ENCODE measurements at regions not wholly inside any gene's neighbourhood (a gene's known extent, or its start where the extent isn't known, plus 50 kb on each side); places are given as distances from the start of the nearest gene placed in this dataset.
"Not testable (repeated sequence)": the region's sequence is repeated elsewhere in the genome, so short reads cannot be mapped to it uniquely, and the experiment has no call there.

- no peak for FAIRE-seq
Observed at GRCh38 chr2:220575963-220576362, 948.5 kb downstream of the SLC4A3 start.

DNA sequence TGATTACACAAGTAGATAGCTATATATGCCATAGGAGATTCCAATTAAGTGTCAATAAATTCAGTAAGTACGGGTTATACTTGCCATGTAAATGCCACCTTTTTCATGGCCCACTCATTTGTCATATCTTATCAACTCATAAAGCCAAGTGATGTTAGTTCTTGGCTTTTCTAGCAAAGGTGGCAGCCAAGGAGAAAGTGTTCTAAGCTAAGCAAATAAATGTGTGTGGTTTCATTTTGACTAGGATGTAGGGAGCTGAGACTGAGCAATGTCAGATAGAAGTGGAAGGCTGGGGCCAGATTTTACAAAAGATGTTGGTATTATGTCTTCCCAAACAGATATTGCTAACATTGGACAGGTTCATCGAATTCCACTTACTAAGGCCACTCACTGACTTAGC, 952.0 kb downstream of the SLC4A3 start:
- no peak for FAIRE-seq

DNA sequence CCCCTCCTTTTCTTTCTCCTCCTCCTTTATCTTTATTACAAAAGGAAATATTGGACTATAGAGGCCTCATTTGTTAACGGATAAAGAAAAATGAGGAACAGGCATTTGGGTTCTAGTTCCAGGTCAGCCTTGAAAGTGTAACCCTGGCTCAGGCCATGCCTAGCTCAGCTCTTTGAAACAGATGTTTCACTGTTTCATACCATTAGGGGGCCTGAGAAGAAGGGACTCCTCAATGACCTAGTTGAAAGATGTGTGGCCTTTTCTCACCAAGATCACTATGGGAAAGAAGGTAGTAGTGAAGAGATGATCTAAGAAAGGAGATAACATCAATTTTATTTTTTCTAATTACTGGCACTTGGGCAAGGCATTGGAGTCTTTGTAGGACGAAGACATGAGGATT, 952.7 kb downstream of the SLC4A3 start:
- no peak for FAIRE-seq

GRCh38 chr2:220583725-220584124, 956.3 kb downstream of the SLC4A3 start:
- FAIRE-seq, result no peak

DNA sequence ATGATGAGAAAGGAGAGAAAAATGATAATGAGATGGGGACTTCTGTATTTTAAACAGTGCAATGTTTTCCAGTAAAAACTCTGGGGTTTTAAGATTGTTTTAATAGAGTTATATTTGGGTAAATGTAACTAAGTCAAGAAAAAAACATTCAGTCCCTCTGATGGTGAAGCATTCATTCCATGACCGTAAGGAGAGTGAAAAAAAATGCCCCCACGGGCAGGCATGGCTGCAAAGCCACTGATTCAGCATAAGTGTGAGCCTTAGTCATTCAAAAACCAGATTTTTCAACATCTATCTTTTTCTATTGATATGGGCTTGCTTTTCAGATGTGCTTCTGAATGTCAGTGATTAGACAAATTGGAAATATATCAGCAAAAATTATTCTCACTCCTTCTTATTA, 957.8 kb downstream of the SLC4A3 start:
- no peak for FAIRE-seq

GRCh38 chr2:220586980-220587530, 959.6 kb downstream of the SLC4A3 start:
- no peak for FAIRE-seq

GRCh38 chr2:220588148-220588547, 960.7 kb downstream of the SLC4A3 start:
- no peak for FAIRE-seq

- no peak for FAIRE-seq
Observed at GRCh38 chr2:220590476-220590875, 963.0 kb downstream of the SLC4A3 start.

DNA sequence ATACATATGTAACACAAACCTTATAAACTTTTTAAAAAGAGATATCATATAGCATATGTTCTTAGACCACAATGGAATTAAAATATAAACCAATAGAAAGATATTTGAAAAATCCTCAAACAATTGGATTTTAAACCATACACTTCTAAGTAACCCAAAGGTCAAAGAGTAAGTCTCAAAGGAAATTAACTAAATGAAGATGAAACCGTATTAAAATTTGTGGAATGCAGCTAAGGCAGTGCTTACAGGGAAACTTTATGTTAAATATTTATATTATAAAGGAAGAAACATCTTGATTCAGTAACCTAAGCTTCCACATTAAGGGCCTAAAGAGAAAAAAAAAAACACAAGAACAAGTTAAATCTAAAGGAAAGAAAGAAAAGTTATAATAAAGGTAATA, 966.1 kb downstream of the SLC4A3 start:
- FAIRE-seq, result no peak

- no peak for FAIRE-seq
Observed at GRCh38 chr2:220601674-220602073, 970.4 kb downstream of the EPHA4 start.

GRCh38 chr2:220613004-220613403, 959.1 kb downstream of the EPHA4 start:
- FAIRE-seq, result not testable (repeated sequence)

GRCh38 chr2:220614064-220614463, 958.0 kb downstream of the EPHA4 start:
- FAIRE-seq, result no peak

DNA sequence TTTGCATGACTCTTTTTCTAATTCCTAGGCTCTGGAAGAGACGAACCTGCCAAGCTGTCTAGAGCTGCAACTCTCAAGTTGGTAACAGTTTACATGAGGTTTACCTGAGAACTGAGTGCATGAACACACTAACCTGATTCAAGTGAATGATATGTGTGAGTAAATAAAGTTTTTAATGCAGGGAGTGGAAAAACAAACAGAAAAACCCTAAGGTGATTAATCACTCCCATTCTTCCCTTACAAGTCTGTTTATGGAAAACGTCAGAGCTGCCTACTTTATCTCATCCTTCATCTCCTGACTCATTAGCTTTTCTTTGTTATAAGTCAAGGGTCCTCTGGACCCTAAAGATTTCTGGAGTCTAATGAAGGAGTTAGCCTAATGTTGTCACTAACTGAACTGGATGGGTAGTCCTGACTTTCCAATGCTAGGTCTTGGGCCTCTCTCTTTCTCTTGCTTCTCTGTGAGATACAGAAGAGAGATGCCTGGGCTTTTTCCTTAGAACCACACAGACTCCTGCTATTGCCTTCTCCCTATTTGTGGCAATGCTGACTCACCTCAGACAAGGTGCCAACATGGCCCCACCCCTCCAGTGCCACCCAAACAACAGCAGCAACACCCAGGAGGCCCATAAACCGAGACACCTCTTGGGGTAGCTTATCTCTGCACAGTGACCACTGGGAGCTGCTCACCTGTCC, 952.4 kb downstream of the EPHA4 start:
- no peak for FAIRE-seq

GRCh38 chr2:220626603-220627002, 945.5 kb downstream of the EPHA4 start:
- FAIRE-seq, result no peak

DNA sequence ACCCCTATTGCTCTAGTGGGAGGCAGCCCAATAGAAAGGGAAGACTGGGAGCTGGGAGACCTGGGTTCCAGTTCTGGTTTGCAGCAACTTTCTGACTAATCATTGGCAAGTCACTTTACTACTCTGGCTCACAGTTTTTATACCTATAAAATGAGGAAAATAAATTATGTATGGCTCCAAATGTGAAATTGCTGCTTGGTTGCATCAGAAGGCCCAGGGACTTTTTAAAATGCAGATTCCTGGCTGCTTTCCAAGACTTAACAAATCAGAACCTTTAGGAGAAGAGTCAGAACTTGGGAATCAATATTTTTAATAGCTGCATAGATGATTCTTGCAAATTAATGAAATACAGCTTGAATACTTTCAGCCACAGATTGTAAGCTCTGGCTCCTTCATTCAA, 943.9 kb downstream of the EPHA4 start:
- FAIRE-seq, result no peak

GRCh38 chr2:220641137-220641536, 931.0 kb downstream of the EPHA4 start:
- no peak for FAIRE-seq

DNA sequence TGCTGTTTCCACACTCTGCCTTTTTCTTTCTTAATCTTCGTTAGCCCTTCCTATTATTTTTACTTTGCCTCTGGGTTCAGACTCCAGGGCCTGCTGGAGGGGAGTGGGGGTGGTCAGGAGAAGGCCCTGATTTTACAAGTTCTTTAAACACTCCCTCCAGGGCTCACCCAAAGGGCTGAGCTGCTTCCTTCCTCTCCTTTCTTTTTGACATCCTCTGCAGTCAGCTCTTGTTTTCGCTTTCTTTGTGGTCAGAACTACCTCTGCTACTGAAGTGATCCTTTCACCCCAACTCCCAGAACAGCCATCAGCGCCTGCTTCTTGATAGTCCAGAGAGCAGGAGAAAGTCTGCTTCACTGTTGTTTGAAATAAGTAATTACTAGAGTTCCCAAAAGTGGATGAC, 925.7 kb downstream of the EPHA4 start:
- no peak for FAIRE-seq

GRCh38 chr2:220648628-220649027, 923.5 kb downstream of the EPHA4 start:
- no peak for FAIRE-seq

- peak; percentile 21 for FAIRE-seq
Observed at GRCh38 chr2:220653776-220654175, 918.3 kb downstream of the EPHA4 start.

- no peak for FAIRE-seq
Observed at GRCh38 chr2:220654322-220654721, 917.8 kb downstream of the EPHA4 start.

DNA sequence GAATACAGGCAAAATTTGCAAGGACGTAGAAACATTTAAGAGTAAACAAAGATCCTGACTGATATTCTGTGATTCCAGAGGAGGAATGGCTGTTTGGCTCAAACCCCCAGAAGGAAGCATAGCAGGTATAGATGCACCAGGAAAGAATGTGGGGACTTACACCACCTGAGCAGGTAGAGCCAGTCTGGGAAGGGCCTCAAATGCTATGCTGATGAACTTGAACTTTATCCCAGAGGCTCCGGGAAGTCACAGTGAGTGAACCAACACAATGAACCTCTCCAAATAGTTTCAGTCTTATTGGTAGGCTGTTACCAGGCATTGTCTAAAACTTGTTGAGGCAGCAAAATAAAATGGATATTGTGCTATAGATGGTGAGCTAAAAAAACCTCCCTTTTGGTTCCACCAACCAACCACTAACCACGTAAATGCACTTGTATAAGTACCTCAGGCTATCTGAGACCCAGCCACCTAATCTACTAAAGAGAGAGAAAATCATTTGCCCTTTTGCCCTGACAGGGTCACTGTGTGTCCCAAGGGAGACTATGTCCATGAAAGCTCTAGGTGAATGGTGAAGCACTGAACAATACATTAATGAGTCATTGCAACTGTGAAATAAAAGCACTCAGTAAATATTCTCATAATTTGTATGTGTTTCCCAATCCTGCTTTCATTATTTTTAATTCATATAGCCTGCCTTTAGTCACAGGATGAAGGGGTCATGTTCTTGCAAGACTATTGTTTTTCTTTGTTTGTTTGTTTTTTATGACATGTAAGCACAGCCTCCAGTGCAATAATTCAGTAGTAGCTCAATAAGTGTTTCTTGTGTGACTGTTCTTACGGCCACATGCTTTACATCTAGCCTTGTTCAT, 911.6 kb downstream of the EPHA4 start:
- no peak for FAIRE-seq

GRCh38 chr2:220662431-220662830, 909.7 kb downstream of the EPHA4 start:
- FAIRE-seq, result no peak

- no peak for FAIRE-seq
Observed at GRCh38 chr2:220663065-220663464, 909.0 kb downstream of the EPHA4 start.

Measured in islet of Langerhans (tissue), 1 donor.